OCI-LY7 (cell line): ENCODE measurements at regions not wholly inside any gene's neighbourhood (a gene's known extent, or its start where the extent isn't known, plus 50 kb on each side); places are given as distances from the start of the nearest gene placed in this dataset.

Experiments
- CTCF ChIP-seq: fragments of 200-600 bp; sonication (generic); conservative IDR thresholded peaks from 2 replicates; pipeline ENCODE4 v1.5.1; 2014; ENCODE audit warnings: mild to moderate bottlenecking, antibody characterized with exemption, low read length, moderate library complexity, mixed read lengths
- EZH2phosphoT487 ChIP-seq: fragments of 200-600 bp; sonication (generic); IDR thresholded peaks from 2 replicates; pipeline ENCODE4 v1.6.1; 2018; ENCODE audit warnings: low read depth, borderline replicate concordance, mild to moderate bottlenecking, mixed run types, antibody characterized with exemption, low read length, moderate library complexity, mixed read lengths

DNA sequence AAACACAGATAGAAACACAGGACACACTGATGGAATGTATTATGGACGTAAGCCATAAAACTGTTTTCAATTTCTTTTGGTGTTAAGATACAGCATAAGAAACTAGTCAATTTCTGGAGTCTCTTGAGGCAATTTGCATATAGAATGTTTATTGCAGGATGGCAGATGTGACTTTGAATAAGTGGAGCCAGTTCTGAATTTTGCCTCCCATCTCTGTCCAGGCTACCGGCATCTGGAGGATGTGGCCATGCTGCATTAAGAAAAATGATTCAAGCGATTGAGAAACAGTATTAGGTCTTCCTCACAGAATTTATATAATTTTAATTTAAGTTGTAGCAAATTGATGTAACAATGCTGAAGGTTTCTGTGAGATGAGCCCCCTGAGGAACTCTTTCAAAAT, 81.5 kb downstream of the CHST2 start:
- TF ChIP-seq CTCF (no peak), EZH2phosphoT487 (no peak)
